H9 (cell line): ENCODE measurements at regions not wholly inside any gene's neighbourhood (a gene's known extent, or its start where the extent isn't known, plus 50 kb on each side); places are given as distances from the start of the nearest gene placed in this dataset.
A peak's percentile ranks its signal among the peaks of the same experiment; 100 is the strongest.

ENCODE experiments used
- DNase-seq: peaks from one replicate; pipeline ENCODE4 v3.0.0-alpha.2; 2017
- H2AFZ ChIP-seq: one replicate; pipeline ENCODE4 v1.6.1; 2013; ENCODE audit warnings: mild to moderate bottlenecking, low read length, control low read depth, moderate library complexity
- H2AK5ac ChIP-seq: 2 replicates; pipeline ENCODE4 v1.6.1; 2013; ENCODE audit warnings: low read length, control low read depth, mixed read lengths; ENCODE audit not compliant: insufficient read length
- H2BK120ac ChIP-seq: one replicate; pipeline ENCODE4 v1.6.1; 2013; ENCODE audit warnings: low read depth, mild to moderate bottlenecking, low read length, control low read depth, inconsistent platforms; ENCODE audit not compliant: poor library complexity, severe bottlenecking
- H2BK12ac ChIP-seq: 2 replicates; pipeline ENCODE4 v1.6.1; 2013; ENCODE audit warnings: low read length, control low read depth, mixed read lengths, low read depth; ENCODE audit not compliant: insufficient read length
- H2BK15ac ChIP-seq: 2 replicates; pipeline ENCODE4 v1.6.1; 2013; ENCODE audit warnings: low read depth, low read length, control low read depth
- H2BK20ac ChIP-seq: one replicate; pipeline ENCODE4 v1.6.1; 2013; ENCODE audit warnings: low read depth, mild to moderate bottlenecking, low read length, control low read depth, inconsistent platforms; ENCODE audit not compliant: poor library complexity, severe bottlenecking
- H2BK5ac ChIP-seq: 2 replicates; pipeline ENCODE4 v1.6.1; 2013; ENCODE audit warnings: low read length, control low read depth, mixed read lengths; ENCODE audit not compliant: insufficient read length
- H3K14ac ChIP-seq: 2 replicates; pipeline ENCODE4 v1.6.1; 2013; ENCODE audit warnings: low read length, control low read depth; ENCODE audit not compliant: insufficient read depth
- H3K18ac ChIP-seq: 2 replicates; pipeline ENCODE4 v1.6.1; 2013; ENCODE audit warnings: low read depth, mild to moderate bottlenecking, mixed read lengths, low read length, control low read depth; ENCODE audit not compliant: insufficient read length
- H3K23ac ChIP-seq: 2 replicates; pipeline ENCODE4 v1.6.1; 2013; ENCODE audit warnings: low read length, control low read depth, mixed read lengths, low read depth; ENCODE audit not compliant: insufficient read length
- H3K23me2 ChIP-seq: 2 replicates; pipeline ENCODE4 v1.6.1; 2013; ENCODE audit warnings: low read depth, mild to moderate bottlenecking, mixed read lengths, low read length, control low read depth; ENCODE audit not compliant: insufficient read length, poor library complexity, severe bottlenecking
- H3K27ac ChIP-seq: 2 replicates; pipeline ENCODE4 v1.5.1; 2013; ENCODE audit warnings: low read length, control low read depth, mixed read lengths, low read depth; ENCODE audit not compliant: insufficient read length
- H3K27me3 ChIP-seq: 2 replicates; pipeline ENCODE4 v1.6.1; 2013; ENCODE audit warnings: low read length, control low read depth, inconsistent platforms; ENCODE audit not compliant: insufficient read depth
- H3K4ac ChIP-seq: 2 replicates; pipeline ENCODE4 v1.6.1; 2013; ENCODE audit warnings: low read depth, mild to moderate bottlenecking, control low read depth, inconsistent platforms, low read length, moderate library complexity
- H3K4me1 ChIP-seq: 2 replicates; pipeline ENCODE4 v1.6.1; 2013; ENCODE audit warnings: low read length, control low read depth, inconsistent platforms; ENCODE audit not compliant: insufficient read depth
- H3K4me2 ChIP-seq: 2 replicates; pipeline ENCODE4 v1.6.1; 2013; ENCODE audit warnings: low read length, control low read depth, mixed read lengths; ENCODE audit not compliant: insufficient read length, insufficient read depth
- H3K56ac ChIP-seq: 2 replicates; pipeline ENCODE4 v1.6.1; 2013; ENCODE audit warnings: low read depth, mild to moderate bottlenecking, mixed read lengths, low read length, control low read depth; ENCODE audit not compliant: insufficient read length
- H3K79me1 ChIP-seq: 2 replicates; pipeline ENCODE4 v1.6.1; 2013; ENCODE audit warnings: low read depth, mild to moderate bottlenecking, moderate library complexity, low read length, control low read depth, inconsistent platforms; ENCODE audit not compliant: insufficient read depth, poor library complexity, severe bottlenecking
- H3K79me2 ChIP-seq: 2 replicates; pipeline ENCODE4 v1.6.1; 2013; ENCODE audit warnings: low read length, control low read depth, inconsistent platforms; ENCODE audit not compliant: insufficient read depth
- H3K9ac ChIP-seq: 2 replicates; pipeline ENCODE4 v1.6.1; 2013; ENCODE audit warnings: low read length, control low read depth, mixed read lengths; ENCODE audit not compliant: insufficient read length; ENCODE audit errors: extremely low read depth
- H3K9me3 ChIP-seq: one replicate; pipeline ENCODE4 v1.6.1; 2013; ENCODE audit warnings: low read depth, low read length, inconsistent platforms; ENCODE audit not compliant: control insufficient read depth
- H3T11ph ChIP-seq: one replicate; pipeline ENCODE4 v1.6.1; 2013; ENCODE audit warnings: mild to moderate bottlenecking, low read length, control low read depth, inconsistent platforms
- H4K20me1 ChIP-seq: one replicate; pipeline ENCODE4 v1.6.1; 2013; ENCODE audit not compliant: control insufficient read depth, insufficient read length, insufficient read depth
- H4K5ac ChIP-seq: 2 replicates; pipeline ENCODE4 v1.6.1; 2013; ENCODE audit warnings: low read depth, mild to moderate bottlenecking, mixed read lengths, low read length, control low read depth; ENCODE audit not compliant: insufficient read length
- H4K8ac ChIP-seq: replicated peaks from 2 replicates; pipeline ENCODE4 v1.6.1; 2013; ENCODE audit warnings: low read length, control low read depth, mixed read lengths, low read depth; ENCODE audit not compliant: insufficient read length
- H4K91ac ChIP-seq: 2 replicates; pipeline ENCODE4 v1.6.1; 2013; ENCODE audit warnings: low read depth, mild to moderate bottlenecking, moderate library complexity, mixed read lengths, low read length, control low read depth; ENCODE audit not compliant: insufficient read length
- H3K27ac Mint-ChIP-seq, 3 experiments: 2 replicates in 2 of 3; 3 replicates in 1 of 3; pipeline ENCODE4 v1.8.0; 2020 to 2021; ENCODE audit warnings: mixed read lengths in 3 of 3, mild to moderate bottlenecking in 1 of 3, moderate library complexity in 1 of 3
- H3K27me3 Mint-ChIP-seq: 2 replicates; pipeline ENCODE4 v1.8.0; 2021; ENCODE audit warnings: low read depth, mild to moderate bottlenecking, moderate library complexity, mixed read lengths
- H3K36me3 Mint-ChIP-seq, 3 experiments: 2 replicates in 2 of 3; 3 replicates in 1 of 3; pipeline ENCODE4 v1.8.0; 2020 to 2021; ENCODE audit warnings: low read depth in 3 of 3, mixed read lengths in 3 of 3; ENCODE audit not compliant: insufficient read depth in 1 of 3
- H3K4me1 Mint-ChIP-seq, 2 experiments: 2 replicates each; pipeline ENCODE4 v1.8.0; 2020; ENCODE audit warnings: mixed read lengths in 2 of 2
- H3K4me3 Mint-ChIP-seq, 2 experiments: 2 replicates in 1 of 2; 3 replicates in 1 of 2; pipeline ENCODE4 v1.8.0; 2020 to 2021; ENCODE audit warnings: mild to moderate bottlenecking in 2 of 2, mixed read lengths in 2 of 2, moderate library complexity in 1 of 2
- H3K9me3 Mint-ChIP-seq, 2 experiments: 2 replicates in 1 of 2; 3 replicates in 1 of 2; pipeline ENCODE4 v1.8.0; 2020; ENCODE audit warnings: mild to moderate bottlenecking in 2 of 2, mixed read lengths in 2 of 2, moderate library complexity in 1 of 2
- WGBS: extraction: QIAGEN DNeasy Blood & Tissue Kit; methylation state at CpG from one replicate; pipeline ENCODE4 v1.1.7; 2013; ENCODE audit warnings: missing lambda C conversion rate, low lambda C conversion rate, mixed read lengths; ENCODE audit not compliant: insufficient read length; ENCODE audit errors: extremely low coverage; 5-methylcytosine and 5-hydroxymethylcytosine counted together
- TF ChIP-seq, protein P1 (sequence below): fragments of 200-600 bp; sonication (generic); conservative IDR thresholded peaks from 3 replicates; pipeline ENCODE4 v1.8.0; 2021; ENCODE audit warnings: antibody characterized with exemption, mild to moderate bottlenecking

- H3K4me2 ChIP-seq = no peak overlapping the region
- no peaks in the 10 kb centered on the region for H3K27me3 ChIP-seq
- H2BK12ac ChIP-seq = no peak overlapping the region
- Mint-ChIP-seq H3K9me3 (peaks cover 0 to 9% of the 10 kb centered on the region in 2 experiments; a peak in 2 of 5 replicates), H3K27ac (no peak overlapping the region), H3K36me3 (peaks cover 0 to 5% (median 0%) of the 10 kb centered on the region in 3 experiments; a peak in 3 of 7 replicates), H3K27me3 (no peaks in the 10 kb centered on the region), H3K4me1 (peaks cover 8 to 9% of the 10 kb centered on the region in 2 experiments), H3K4me3 (no peak overlapping the region)
- H3K9ac ChIP-seq = no peak overlapping the region
- H3K4ac ChIP-seq = no peak overlapping the region
- no peaks in the 10 kb centered on the region for H4K20me1 ChIP-seq
- no peak overlapping the region for H3K27ac ChIP-seq
- no peaks in the 10 kb centered on the region for H3K23me2 ChIP-seq
- no peak overlapping the region for H2BK15ac ChIP-seq
- no peak overlapping the region for H4K91ac ChIP-seq
- no peaks in the 10 kb centered on the region for H3K79me2 ChIP-seq
- no peak overlapping the region for H3K18ac ChIP-seq
- no peak overlapping the region for H4K5ac ChIP-seq
- no peak overlapping the region for H2BK120ac ChIP-seq
- H3K56ac ChIP-seq = no peak overlapping the region
- no peak overlapping the region for H3T11ph ChIP-seq
- H2BK5ac ChIP-seq = no peak overlapping the region
- no peaks in the 10 kb centered on the region for H3K79me1 ChIP-seq
- H2AK5ac ChIP-seq = no peak overlapping the region
- no peak overlapping the region for H2BK20ac ChIP-seq
- no peak overlapping the region for H3K23ac ChIP-seq
- peaks cover 2% of the 10 kb centered on the region; the same call in 1 of the 2 replicates for H3K4me1 ChIP-seq
- no peak overlapping the region for H4K8ac ChIP-seq
- H2AFZ ChIP-seq = no peak overlapping the region
- WGBS = no CpG with 5 or more reads among the region's 5 CpGs
- H3K9me3 ChIP-seq = no peaks in the 10 kb centered on the region
- TF ChIP-seq, protein P1, sequence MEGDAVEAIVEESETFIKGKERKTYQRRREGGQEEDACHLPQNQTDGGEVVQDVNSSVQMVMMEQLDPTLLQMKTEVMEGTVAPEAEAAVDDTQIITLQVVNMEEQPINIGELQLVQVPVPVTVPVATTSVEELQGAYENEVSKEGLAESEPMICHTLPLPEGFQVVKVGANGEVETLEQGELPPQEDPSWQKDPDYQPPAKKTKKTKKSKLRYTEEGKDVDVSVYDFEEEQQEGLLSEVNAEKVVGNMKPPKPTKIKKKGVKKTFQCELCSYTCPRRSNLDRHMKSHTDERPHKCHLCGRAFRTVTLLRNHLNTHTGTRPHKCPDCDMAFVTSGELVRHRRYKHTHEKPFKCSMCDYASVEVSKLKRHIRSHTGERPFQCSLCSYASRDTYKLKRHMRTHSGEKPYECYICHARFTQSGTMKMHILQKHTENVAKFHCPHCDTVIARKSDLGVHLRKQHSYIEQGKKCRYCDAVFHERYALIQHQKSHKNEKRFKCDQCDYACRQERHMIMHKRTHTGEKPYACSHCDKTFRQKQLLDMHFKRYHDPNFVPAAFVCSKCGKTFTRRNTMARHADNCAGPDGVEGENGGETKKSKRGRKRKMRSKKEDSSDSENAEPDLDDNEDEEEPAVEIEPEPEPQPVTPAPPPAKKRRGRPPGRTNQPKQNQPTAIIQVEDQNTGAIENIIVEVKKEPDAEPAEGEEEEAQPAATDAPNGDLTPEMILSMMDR = no peak
- H3K14ac ChIP-seq = no peak overlapping the region
- peak; percentile 36 for DNase-seq
These were observed 509.2 kb upstream of the SOX11 start for GRCh38 chr2:5183031-5183430.
